Activated naive CD4-positive, alpha-beta T cell treated with anti-CD3 and anti-CD28 coated beads for 36 hours (primary cell): ENCODE measurements at regions not wholly inside any gene's neighbourhood (a gene's known extent, or its start where the extent isn't known, plus 50 kb on each side); places are given as distances from the start of the nearest gene placed in this dataset.

Experiments used
- CTCF ChIA-PET: fragments of 350-600 bp; sonication (Branson Sonifier 250); formaldehyde crosslinking; loops from one replicate; lab custom pipeline; 2021; ENCODE audit warnings: antibody characterized with exemption; lab: Charles Lee
- DNase-seq: peaks from one replicate; pipeline ENCODE4 v3.0.0-alpha.2; 2020
- H3K27ac Mint-ChIP-seq: one replicate; pipeline ENCODE4 v1.8.0; 2021; ENCODE audit warnings: mild to moderate bottlenecking, mixed read lengths
- H3K27me3 Mint-ChIP-seq: one replicate; pipeline ENCODE4 v1.8.0; 2021; ENCODE audit warnings: low read depth, mixed read lengths
- H3K36me3 Mint-ChIP-seq: one replicate; pipeline ENCODE4 v1.8.0; 2021; ENCODE audit warnings: low read depth, mixed read lengths
- H3K4me1 Mint-ChIP-seq: one replicate; pipeline ENCODE4 v1.8.0; 2021; ENCODE audit warnings: low read depth, mixed read lengths
- H3K4me3 Mint-ChIP-seq: one replicate; pipeline ENCODE4 v1.8.0; 2021; ENCODE audit warnings: mild to moderate bottlenecking, moderate library complexity, mixed read lengths
- H3K9me3 Mint-ChIP-seq: one replicate; pipeline ENCODE4 v1.8.0; 2021; ENCODE audit warnings: mixed read lengths
- intact Hi-C: fragments of 100-400 bp; cut with micrococcal nuclease; formaldehyde crosslinking; loops from one replicate; pipeline ENCODE4 v1.15.1; 2023

- Mint-ChIP-seq H3K9me3 (peaks cover 2% of the 10 kb centered on the region), H3K27ac (no peak overlapping the region), H3K27me3 (no peaks in the 10 kb centered on the region), H3K4me1 (peaks cover 7% of the 10 kb centered on the region), H3K4me3 (no peak overlapping the region), H3K36me3 (no peaks in the 10 kb centered on the region)
- intact Hi-C loops = no loop called here
- DNase-seq = no peak
- CTCF ChIA-PET = no interaction called here
These were observed 103.5 kb upstream of the PTCH1 start for GRCh38 chr9:95620314-95620713.

- no peak overlapping the region for H3K27ac Mint-ChIP-seq
- intact Hi-C loops = no loop called here
- no peaks in the 10 kb centered on the region for H3K4me1 Mint-ChIP-seq
- no peak overlapping the region for H3K4me3 Mint-ChIP-seq
- DNase-seq = no peak
- H3K27me3 Mint-ChIP-seq = no peaks in the 10 kb centered on the region
- H3K9me3 Mint-ChIP-seq = peaks cover 4% of the 10 kb centered on the region
- CTCF ChIA-PET = no interaction called here
- no peaks in the 10 kb centered on the region for H3K36me3 Mint-ChIP-seq
These were observed 98.5 kb upstream of the PTCH1 start for GRCh38 chr9:95615246-95615645.

- no peak overlapping the region for H3K27ac Mint-ChIP-seq
- CTCF ChIA-PET = no interaction called here
These were observed 96.9 kb upstream of the PTCH1 start for GRCh38 chr9:95613670-95614069.

GRCh38 chr9:95611354-95611753, 94.6 kb upstream of the PTCH1 start:
- peaks cover 4% of the 10 kb centered on the region for H3K9me3 Mint-ChIP-seq
- CTCF ChIA-PET = no interaction called here
- intact Hi-C loops = no loop called here
- no peaks in the 10 kb centered on the region for H3K4me1 Mint-ChIP-seq
- H3K27ac Mint-ChIP-seq = no peak overlapping the region
- no peaks in the 10 kb centered on the region for H3K36me3 Mint-ChIP-seq
- H3K27me3 Mint-ChIP-seq = no peaks in the 10 kb centered on the region
- no peak for DNase-seq
- H3K4me3 Mint-ChIP-seq = no peak overlapping the region

More at GRCh38 chr9:95613670-95614069, 96.9 kb upstream of the PTCH1 start:
- Mint-ChIP-seq H3K36me3 (no peaks in the 10 kb centered on the region), H3K27me3 (no peaks in the 10 kb centered on the region), H3K9me3 (peaks cover 4% of the 10 kb centered on the region), H3K4me1 (no peaks in the 10 kb centered on the region), H3K4me3 (no peak overlapping the region)
- DNase-seq = no peak
- intact Hi-C loops = no loop called here

GRCh38 chr9:95610006-95610785, 93.4 kb upstream of the PTCH1 start:
- Mint-ChIP-seq H3K4me1 (no peaks in the 10 kb centered on the region), H3K27ac (no peak overlapping the region), H3K4me3 (no peak overlapping the region), H3K36me3 (no peaks in the 10 kb centered on the region), H3K9me3 (peaks cover 4% of the 10 kb centered on the region), H3K27me3 (no peaks in the 10 kb centered on the region)
- no peak for DNase-seq
- CTCF ChIA-PET = no interaction called here
- intact Hi-C loops = no loop called here

GRCh38 chr9:95609426-95609825, 92.7 kb upstream of the PTCH1 start:
- H3K9me3 Mint-ChIP-seq = peaks cover 4% of the 10 kb centered on the region
- no peak overlapping the region for H3K27ac Mint-ChIP-seq
- no peaks in the 10 kb centered on the region for H3K27me3 Mint-ChIP-seq
- no peak for DNase-seq
- no peaks in the 10 kb centered on the region for H3K36me3 Mint-ChIP-seq
- CTCF ChIA-PET = no interaction called here
- H3K4me1 Mint-ChIP-seq = no peaks in the 10 kb centered on the region
- intact Hi-C loops = no loop called here
- no peak overlapping the region for H3K4me3 Mint-ChIP-seq

GRCh38 chr9:95608341-95608740, 91.6 kb upstream of the PTCH1 start:
- intact Hi-C loops = no loop called here

GRCh38 chr9:95607507-95607906, 90.7 kb upstream of the PTCH1 start:
- no peaks in the 10 kb centered on the region for H3K36me3 Mint-ChIP-seq
- H3K27ac Mint-ChIP-seq = no peak overlapping the region
- H3K4me3 Mint-ChIP-seq = no peak overlapping the region
- intact Hi-C loops = no loop called here
- DNase-seq = no peak
- H3K27me3 Mint-ChIP-seq = no peaks in the 10 kb centered on the region
- CTCF ChIA-PET = no interaction called here
- H3K4me1 Mint-ChIP-seq = no peaks in the 10 kb centered on the region
- H3K9me3 Mint-ChIP-seq = no peaks in the 10 kb centered on the region

More at GRCh38 chr9:95608341-95608740, 91.6 kb upstream of the PTCH1 start:
- H3K27ac Mint-ChIP-seq = no peak overlapping the region
- H3K9me3 Mint-ChIP-seq = peaks cover under 1% of the 10 kb centered on the region
- no peaks in the 10 kb centered on the region for H3K4me1 Mint-ChIP-seq
- CTCF ChIA-PET = no interaction called here
- H3K4me3 Mint-ChIP-seq = no peak overlapping the region
- no peaks in the 10 kb centered on the region for H3K27me3 Mint-ChIP-seq
- H3K36me3 Mint-ChIP-seq = no peaks in the 10 kb centered on the region
- DNase-seq = no peak

- Mint-ChIP-seq H3K4me1 (no peaks in the 10 kb centered on the region), H3K27me3 (no peaks in the 10 kb centered on the region), H3K4me3 (no peak overlapping the region), H3K36me3 (no peaks in the 10 kb centered on the region), H3K9me3 (no peaks in the 10 kb centered on the region), H3K27ac (no peak overlapping the region)
- DNase-seq = no peak
- intact Hi-C loops = no loop called here
- CTCF ChIA-PET = no interaction called here
These were observed 89.9 kb upstream of the PTCH1 start for GRCh38 chr9:95606489-95607350.

- H3K27me3 Mint-ChIP-seq = no peaks in the 10 kb centered on the region
- no peaks in the 10 kb centered on the region for H3K4me1 Mint-ChIP-seq
- intact Hi-C loops = no loop called here
- H3K9me3 Mint-ChIP-seq = no peaks in the 10 kb centered on the region
- no peaks in the 10 kb centered on the region for H3K36me3 Mint-ChIP-seq
- H3K27ac Mint-ChIP-seq = no peak overlapping the region
- DNase-seq = no peak
- CTCF ChIA-PET = interaction anchor here (0.6 kb wide), 1 partner anchor 902 kb away, joined by 4 read pairs; no protein-coding TSS in a partner anchor
- H3K4me3 Mint-ChIP-seq = no peak overlapping the region
These were observed 89.2 kb upstream of the PTCH1 start for GRCh38 chr9:95605816-95606488.

- Mint-ChIP-seq H3K27me3 (no peaks in the 10 kb centered on the region), H3K27ac (no peak overlapping the region), H3K4me1 (no peaks in the 10 kb centered on the region), H3K4me3 (no peak overlapping the region), H3K9me3 (no peaks in the 10 kb centered on the region), H3K36me3 (no peaks in the 10 kb centered on the region)
- intact Hi-C loops = no loop called here
- CTCF ChIA-PET = no interaction called here
- no peak for DNase-seq
These were observed 88.3 kb upstream of the PTCH1 start for GRCh38 chr9:95605101-95605500.

- intact Hi-C loops = no loop called here
- CTCF ChIA-PET = no interaction called here
- Mint-ChIP-seq H3K27me3 (no peaks in the 10 kb centered on the region), H3K36me3 (no peaks in the 10 kb centered on the region), H3K9me3 (no peaks in the 10 kb centered on the region), H3K4me1 (no peaks in the 10 kb centered on the region), H3K27ac (no peak overlapping the region), H3K4me3 (no peak overlapping the region)
- no peak for DNase-seq
These were observed 81.5 kb upstream of the PTCH1 start for GRCh38 chr9:95598236-95598635.
